Left ventricle myocardium inferior (tissue), 1 donor: ENCODE measurements at regions not wholly inside any gene's neighbourhood (a gene's known extent, or its start where the extent isn't known, plus 50 kb on each side); places are given as distances from the start of the nearest gene placed in this dataset.

Experiments
- DNase-seq: peaks from one replicate; pipeline ENCODE4 v3.0.0-alpha.2; 2020
- H3K27ac ChIP-seq: fragments of 200-600 bp; replicated peaks from 2 replicates; pipeline ENCODE4 v1.8.0; 2021
- H3K27me3 ChIP-seq: fragments of 200-600 bp; 2 replicates; pipeline ENCODE4 v1.8.0; 2021; ENCODE audit warnings: low read depth
- H3K36me3 ChIP-seq: fragments of 200-600 bp; 2 replicates; pipeline ENCODE4 v1.8.0; 2021
- H3K4me1 ChIP-seq: fragments of 200-600 bp; 2 replicates; pipeline ENCODE4 v1.8.0; 2021
- H3K4me3 ChIP-seq: fragments of 200-600 bp; 2 replicates; pipeline ENCODE4 v1.8.0; 2021; ENCODE audit warnings: mild to moderate bottlenecking, moderate library complexity
- H3K9me3 ChIP-seq: fragments of 200-600 bp; replicated peaks from 2 replicates; pipeline ENCODE4 v1.8.0; 2021
- CTCF ChIP-seq: fragments of 200-600 bp; IDR thresholded peaks from 2 replicates; pipeline ENCODE4 v1.8.0; 2021; ENCODE audit warnings: antibody characterized with exemption, mild to moderate bottlenecking, borderline replicate concordance
- intact Hi-C: fragments of 100-400 bp; cut with micrococcal nuclease; formaldehyde crosslinking; loops from one replicate; pipeline ENCODE4 v1.11.0; 2022
- donor health status: DM: no; HTN: yes; CAD: no; lungs with severe emphysema.

DNA sequence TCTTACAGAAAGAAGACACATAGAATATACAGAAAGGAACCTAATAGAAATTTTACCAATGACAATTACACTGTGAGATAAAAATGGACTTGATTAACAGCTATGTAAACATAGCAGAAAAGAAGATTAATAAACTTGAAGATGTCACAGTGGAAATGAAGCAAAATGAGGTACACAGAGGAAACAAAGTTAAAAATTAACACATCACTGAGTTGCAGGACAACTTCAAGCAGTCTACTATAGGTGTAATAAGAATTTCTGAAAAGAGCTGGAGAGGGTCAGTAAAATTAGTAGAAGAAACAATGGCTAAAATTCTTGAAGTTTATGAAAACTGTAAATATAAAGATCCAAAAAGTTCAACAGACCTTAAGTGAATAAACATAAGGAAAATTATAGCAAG, 738.7 kb downstream of the C12orf50 start:
- Histone ChIP-seq H3K27ac (no peak overlapping the region), H3K4me3 (no peak overlapping the region), H3K27me3 (no peaks in the 10 kb centered on the region), H3K4me1 (no peaks in the 10 kb centered on the region), H3K9me3 (peaks cover 20% of the 10 kb centered on the region), H3K36me3 (no peaks in the 10 kb centered on the region)
- intact Hi-C loops: no loop called here
- DNase-seq: no peak
- TF ChIP-seq CTCF: no peak

DNA sequence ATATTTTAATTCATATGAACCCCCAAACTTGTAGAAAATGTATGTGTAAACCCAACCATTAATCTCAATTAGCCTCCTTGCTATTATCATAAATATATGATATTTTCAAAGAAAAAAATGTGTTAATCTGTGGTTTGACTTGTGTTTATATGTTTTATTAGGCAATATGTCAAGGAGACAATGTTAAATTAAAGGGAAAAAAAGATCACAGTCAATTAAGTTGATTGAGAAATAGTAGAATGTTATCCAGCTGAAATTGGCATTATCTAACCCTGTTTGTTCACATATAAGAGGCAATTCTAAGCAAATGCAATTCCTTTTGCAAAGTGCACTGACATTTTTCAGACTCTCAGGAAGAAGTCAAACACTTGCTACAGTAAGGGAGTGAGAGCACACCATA, 745.3 kb downstream of the C12orf50 start:
- intact Hi-C loops: no loop called here

GRCh38 chr12:87283111-87283510, 746.1 kb downstream of the C12orf50 start:
- Histone ChIP-seq H3K9me3 (peaks cover 14% of the 10 kb centered on the region), H3K27me3 (no peaks in the 10 kb centered on the region), H3K4me3 (no peak overlapping the region), H3K36me3 (no peaks in the 10 kb centered on the region), H3K27ac (no peak overlapping the region), H3K4me1 (no peaks in the 10 kb centered on the region)
- intact Hi-C loops: no loop called here
- TF ChIP-seq CTCF: no peak
- no peak for DNase-seq

More for the DNA sequence above, 745.3 kb downstream of the C12orf50 start:
- no peak for TF ChIP-seq CTCF
- H3K27me3 ChIP-seq: no peaks in the 10 kb centered on the region
- H3K27ac ChIP-seq: no peak overlapping the region
- peaks cover 14% of the 10 kb centered on the region for H3K9me3 ChIP-seq
- H3K36me3 ChIP-seq: no peaks in the 10 kb centered on the region
- DNase-seq: no peak
- no peaks in the 10 kb centered on the region for H3K4me1 ChIP-seq
- no peak overlapping the region for H3K4me3 ChIP-seq

- no peaks in the 10 kb centered on the region for H3K36me3 ChIP-seq
- peaks cover 14% of the 10 kb centered on the region for H3K9me3 ChIP-seq
- H3K4me1 ChIP-seq: no peaks in the 10 kb centered on the region
- H3K27me3 ChIP-seq: no peaks in the 10 kb centered on the region
- intact Hi-C loops: no loop called here
- no peak for DNase-seq
- no peak overlapping the region for H3K4me3 ChIP-seq
- TF ChIP-seq CTCF: no peak
- H3K27ac ChIP-seq: no peak overlapping the region
Measured at GRCh38 chr12:87280893-87281292, 748.3 kb downstream of the C12orf50 start.

- Histone ChIP-seq H3K9me3 (peaks cover 9% of the 10 kb centered on the region), H3K36me3 (no peaks in the 10 kb centered on the region), H3K4me3 (no peak overlapping the region)
Measured at GRCh38 chr12:87280356-87280755, 748.8 kb downstream of the C12orf50 start.

More at GRCh38 chr12:87280356-87280755, 748.8 kb downstream of the C12orf50 start:
- TF ChIP-seq CTCF: no peak
- Histone ChIP-seq H3K4me1 (no peaks in the 10 kb centered on the region), H3K27ac (no peak overlapping the region), H3K27me3 (no peaks in the 10 kb centered on the region)
- DNase-seq: no peak
- intact Hi-C loops: no loop called here
